ENCODE measurements at regions not wholly inside any gene's neighbourhood (a gene's known extent, or its start where the extent isn't known, plus 50 kb on each side); places are given as distances from the start of the nearest gene placed in this dataset.

- H3K27me3 Mint-ChIP-seq (ENCODE audit: insufficient read depth, low read depth), result peaks cover 4% of the 10 kb centered on the region
- Histone ChIP-seq H3K9me3 (ENCODE audit: low read depth) (no peaks in the 10 kb centered on the region), H3K4me3 (no peak overlapping the region), H3K4me1 (no peaks in the 10 kb centered on the region), H3K79me2 (ENCODE audit: low read depth) (no peaks in the 10 kb centered on the region), H3K4me2 (no peak overlapping the region), H3K9ac (no peak overlapping the region), H3F3A (ENCODE audit: low read depth) (no peaks in the 10 kb centered on the region), H4K20me1 (ENCODE audit: low read depth) (no peaks in the 10 kb centered on the region), H3K36me3 (no peaks in the 10 kb centered on the region), H3K27ac (no peak overlapping the region), H3K27me3 (no peaks in the 10 kb centered on the region), H2AFZ (replicated peaks) (no peak overlapping the region)
- no peak for TF ChIP-seq EZH2 (IDR thresholded peaks at IDR 0.05)
- no peak for TF ChIP-seq EZH2phosphoT487 (IDR thresholded peaks at IDR 0.05)
- TF ChIP-seq CTCF (IDR thresholded peaks at IDR 0.05), result no peak
- H3K9me3 Mint-ChIP-seq, result no peaks in the 10 kb centered on the region
- H3K4me3 Mint-ChIP-seq, result no peak overlapping the region
- DNase-seq (ENCODE audit: low spot score), result no peak
- H3K4me1 Mint-ChIP-seq, result no peaks in the 10 kb centered on the region
- H3K36me3 Mint-ChIP-seq, result no peaks in the 10 kb centered on the region
- no peak overlapping the region for H3K27ac Mint-ChIP-seq
Observed at GRCh38 chr5:171509467-171509866, 90.0 kb downstream of the FGF18 start.

GRCh38 chr5:171512397-171512796 lies 93.0 kb downstream of the FGF18 start:
- Histone ChIP-seq H3K36me3 (no peaks in the 10 kb centered on the region), H3K79me2 (ENCODE audit: low read depth) (no peaks in the 10 kb centered on the region), H4K20me1 (ENCODE audit: low read depth) (no peaks in the 10 kb centered on the region), H3K4me1 (no peaks in the 10 kb centered on the region), H3K27ac (no peak overlapping the region), H3K4me2 (no peak overlapping the region), H3K4me3 (no peak overlapping the region), H2AFZ (replicated peaks) (no peak overlapping the region), H3K9ac (no peak overlapping the region), H3K9me3 (ENCODE audit: low read depth) (no peaks in the 10 kb centered on the region), H3F3A (ENCODE audit: low read depth) (no peaks in the 10 kb centered on the region), H3K27me3 (no peaks in the 10 kb centered on the region)
- Mint-ChIP-seq H3K27me3 (ENCODE audit: insufficient read depth, low read depth) (peaks cover 3% of the 10 kb centered on the region), H3K27ac (no peak overlapping the region), H3K4me3 (no peak overlapping the region), H3K9me3 (no peaks in the 10 kb centered on the region), H3K4me1 (no peaks in the 10 kb centered on the region), H3K36me3 (no peaks in the 10 kb centered on the region)
- TF ChIP-seq CTCF (IDR thresholded peaks at IDR 0.05) (no peak), EZH2phosphoT487 (IDR thresholded peaks at IDR 0.05) (no peak), EZH2 (IDR thresholded peaks at IDR 0.05) (no peak)
- DNase-seq (ENCODE audit: low spot score), result no peak

- Mint-ChIP-seq H3K27ac (no peak overlapping the region), H3K4me1 (peaks cover 8% of the 10 kb centered on the region), H3K27me3 (ENCODE audit: insufficient read depth, low read depth) (peaks cover 4% of the 10 kb centered on the region), H3K4me3 (no peak overlapping the region), H3K36me3 (no peaks in the 10 kb centered on the region), H3K9me3 (peaks cover 2% of the 10 kb centered on the region)
- H3K4me3 ChIP-seq, result no peak overlapping the region
- no peak overlapping the region for H3K4me2 ChIP-seq
- no peaks in the 10 kb centered on the region for H3F3A ChIP-seq (ENCODE audit: low read depth)
- H3K36me3 ChIP-seq, result no peaks in the 10 kb centered on the region
- H4K20me1 ChIP-seq (ENCODE audit: low read depth), result no peaks in the 10 kb centered on the region
- H2AFZ ChIP-seq (replicated peaks), result no peak overlapping the region
- no peak overlapping the region for H3K9ac ChIP-seq
- no peak for DNase-seq (ENCODE audit: low spot score)
- no peaks in the 10 kb centered on the region for H3K9me3 ChIP-seq (ENCODE audit: low read depth)
- no peaks in the 10 kb centered on the region for H3K4me1 ChIP-seq
- TF ChIP-seq EZH2 (IDR thresholded peaks at IDR 0.05), result no peak
- no peak for TF ChIP-seq CTCF (IDR thresholded peaks at IDR 0.05)
- TF ChIP-seq EZH2phosphoT487 (IDR thresholded peaks at IDR 0.05), result no peak
- H3K79me2 ChIP-seq (ENCODE audit: low read depth), result no peaks in the 10 kb centered on the region
- H3K27ac ChIP-seq, result no peak overlapping the region
- H3K27me3 ChIP-seq, result no peaks in the 10 kb centered on the region
Observed at GRCh38 chr5:171513591-171513990, 94.1 kb downstream of the FGF18 start.

Measured in neural progenitor cell (in vitro differentiated cells).